ENCODE measurements at regions not wholly inside any gene's neighbourhood (a gene's known extent, or its start where the extent isn't known, plus 50 kb on each side); places are given as distances from the start of the nearest gene placed in this dataset.
A peak's percentile ranks its signal among the peaks of the same experiment; 100 is the strongest.
"Not testable (repeated sequence)": the region's sequence is repeated elsewhere in the genome, so short reads cannot be mapped to it uniquely, and the experiment has no call there.

DNA sequence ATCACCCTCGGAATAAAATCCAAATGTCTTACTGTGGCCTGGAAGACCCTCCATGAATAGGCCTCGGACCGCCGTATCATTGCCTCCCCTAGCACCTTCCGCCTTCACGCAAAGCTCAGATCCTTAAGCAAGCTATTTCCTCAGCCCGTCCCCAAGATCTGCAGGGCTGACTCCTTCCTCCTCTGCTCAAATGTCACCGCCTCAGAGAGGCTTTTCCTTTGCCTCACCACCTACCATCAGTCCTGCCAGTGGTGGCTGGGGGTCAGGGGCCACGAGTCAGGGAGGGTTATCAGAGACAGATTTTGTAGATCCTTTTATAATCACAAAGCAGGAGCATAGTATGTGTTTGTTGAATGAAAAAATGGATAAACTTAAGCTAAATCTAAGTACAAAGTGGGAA, 74.4 kb upstream of the KIF2A start:
- intact Hi-C loops (cut with micrococcal nuclease): no loop called here
- no peak overlapping the region for H3K4me3 Mint-ChIP-seq
- peaks cover 2% of the 10 kb centered on the region for H3K27me3 Mint-ChIP-seq
- H3K4me1 Mint-ChIP-seq (ENCODE audit: low read depth): peaks cover 30% of the 10 kb centered on the region
- H3K27ac Mint-ChIP-seq: no peak overlapping the region
- H3K36me3 Mint-ChIP-seq (ENCODE audit: low read depth): no peaks in the 10 kb centered on the region
- no peaks in the 10 kb centered on the region for H3K9me3 Mint-ChIP-seq

DNA sequence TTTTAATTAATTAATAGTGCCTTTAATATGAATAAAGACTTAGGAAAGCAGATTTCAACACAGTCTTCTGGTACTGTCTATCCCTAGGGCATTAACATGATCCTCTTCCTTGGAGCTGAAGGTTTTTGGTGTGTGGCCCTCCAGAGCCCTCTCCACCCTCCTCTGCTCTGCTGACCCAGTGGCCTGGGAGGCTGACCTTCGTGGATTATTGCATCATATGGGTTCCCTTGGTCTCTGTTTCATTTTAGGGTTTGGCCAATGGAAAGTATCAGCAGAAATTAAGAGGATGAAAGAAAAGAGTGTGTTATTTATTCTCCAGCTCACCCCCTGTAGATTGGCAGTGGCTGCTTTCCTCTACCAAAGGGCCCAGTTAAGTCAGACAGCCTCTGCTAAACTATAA, 73.8 kb upstream of the KIF2A start:
- peaks cover 30% of the 10 kb centered on the region for H3K4me1 Mint-ChIP-seq (ENCODE audit: low read depth)
- H3K27ac Mint-ChIP-seq; H3K9me3 Mint-ChIP-seq; intact Hi-C loops (cut with micrococcal nuclease); H3K4me3 Mint-ChIP-seq; H3K36me3 Mint-ChIP-seq (ENCODE audit: low read depth); H3K27me3 Mint-ChIP-seq: not testable (repeated sequence)

GRCh38 chr5:62233083-62234046, 72.6 kb upstream of the KIF2A start:
- H3K9me3 Mint-ChIP-seq; H3K27me3 Mint-ChIP-seq; H3K36me3 Mint-ChIP-seq (ENCODE audit: low read depth); intact Hi-C loops (cut with micrococcal nuclease); H3K4me3 Mint-ChIP-seq: not testable (repeated sequence)
- Mint-ChIP-seq H3K27ac (peak overlapping the region; percentile 25), H3K4me1 (ENCODE audit: low read depth) (peaks cover 30% of the 10 kb centered on the region)

GRCh38 chr5:62236593-62236992, 69.4 kb upstream of the KIF2A start:
- peaks cover 16% of the 10 kb centered on the region for H3K4me1 Mint-ChIP-seq (ENCODE audit: low read depth)
- intact Hi-C loops (cut with micrococcal nuclease): not testable (repeated sequence)

GRCh38 chr5:62237944-62238343, 68.1 kb upstream of the KIF2A start:
- intact Hi-C loops (cut with micrococcal nuclease); H3K4me1 Mint-ChIP-seq (ENCODE audit: low read depth); H3K27me3 Mint-ChIP-seq; H3K36me3 Mint-ChIP-seq (ENCODE audit: low read depth); H3K9me3 Mint-ChIP-seq; H3K27ac Mint-ChIP-seq; H3K4me3 Mint-ChIP-seq: not testable (repeated sequence)

More at GRCh38 chr5:62236593-62236992, 69.4 kb upstream of the KIF2A start:
- not testable (repeated sequence) for H3K27ac Mint-ChIP-seq; H3K4me3 Mint-ChIP-seq; H3K9me3 Mint-ChIP-seq; H3K36me3 Mint-ChIP-seq (ENCODE audit: low read depth); H3K27me3 Mint-ChIP-seq

GRCh38 chr5:62238584-62238983, 67.4 kb upstream of the KIF2A start:
- H3K27ac Mint-ChIP-seq; H3K36me3 Mint-ChIP-seq (ENCODE audit: low read depth); H3K4me3 Mint-ChIP-seq; H3K9me3 Mint-ChIP-seq; H3K27me3 Mint-ChIP-seq; intact Hi-C loops (cut with micrococcal nuclease); H3K4me1 Mint-ChIP-seq (ENCODE audit: low read depth): not testable (repeated sequence)

DNA sequence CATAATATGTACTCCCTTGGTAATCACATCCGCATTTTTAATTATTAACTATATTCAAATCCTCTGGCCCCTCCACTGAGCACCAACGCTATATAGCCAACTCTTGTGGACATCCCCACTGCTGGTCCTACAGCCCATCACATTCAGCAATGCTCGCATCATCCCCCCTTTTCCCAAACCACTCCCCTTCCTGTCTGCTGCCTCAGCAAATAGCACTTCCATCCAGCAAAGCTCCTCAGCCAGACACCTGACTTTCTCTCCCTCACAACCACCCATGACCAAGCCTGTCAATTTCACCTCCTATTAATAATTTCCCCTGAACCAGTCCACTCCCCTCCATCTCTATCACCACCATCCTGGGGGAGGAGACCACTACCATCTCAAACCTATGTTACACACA, 65.5 kb upstream of the KIF2A start:
- H3K36me3 Mint-ChIP-seq (ENCODE audit: low read depth); intact Hi-C loops (cut with micrococcal nuclease); H3K27me3 Mint-ChIP-seq; H3K27ac Mint-ChIP-seq; H3K9me3 Mint-ChIP-seq; H3K4me3 Mint-ChIP-seq; H3K4me1 Mint-ChIP-seq (ENCODE audit: low read depth): not testable (repeated sequence)

- H3K27ac Mint-ChIP-seq; intact Hi-C loops (cut with micrococcal nuclease); H3K9me3 Mint-ChIP-seq; H3K4me1 Mint-ChIP-seq (ENCODE audit: low read depth); H3K4me3 Mint-ChIP-seq; H3K27me3 Mint-ChIP-seq; H3K36me3 Mint-ChIP-seq (ENCODE audit: low read depth): not testable (repeated sequence)
These were observed 64.0 kb upstream of the KIF2A start for GRCh38 chr5:62242000-62242399.

- H3K27me3 Mint-ChIP-seq; intact Hi-C loops (cut with micrococcal nuclease); H3K4me3 Mint-ChIP-seq; H3K27ac Mint-ChIP-seq; H3K36me3 Mint-ChIP-seq (ENCODE audit: low read depth); H3K9me3 Mint-ChIP-seq; H3K4me1 Mint-ChIP-seq (ENCODE audit: low read depth): not testable (repeated sequence)
These were observed 63.0 kb upstream of the KIF2A start for GRCh38 chr5:62243046-62243445.

DNA sequence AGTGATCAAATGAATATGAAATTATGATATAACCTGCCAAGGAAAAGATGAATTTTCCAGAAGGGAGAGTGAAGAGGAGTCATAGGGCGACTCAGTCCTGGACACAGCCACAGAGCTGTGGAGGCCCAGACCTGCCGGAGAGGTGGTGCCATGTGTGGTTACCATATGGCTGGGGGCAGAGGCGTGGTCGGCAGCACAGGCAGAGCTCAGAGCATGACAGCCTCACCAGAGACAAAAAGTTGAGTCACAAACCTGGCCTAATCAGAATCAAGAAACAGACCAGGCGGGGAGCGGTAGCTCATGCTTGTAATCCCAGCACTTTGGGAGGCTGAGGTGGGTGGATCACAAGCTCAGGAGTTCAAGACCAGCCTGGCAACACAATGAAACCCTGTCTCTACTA, 57.8 kb upstream of the KIF2A start:
- H3K4me3 Mint-ChIP-seq; H3K27ac Mint-ChIP-seq; H3K4me1 Mint-ChIP-seq (ENCODE audit: low read depth); intact Hi-C loops (cut with micrococcal nuclease); H3K36me3 Mint-ChIP-seq (ENCODE audit: low read depth); H3K27me3 Mint-ChIP-seq: not testable (repeated sequence)
- H3K9me3 Mint-ChIP-seq: peaks cover 11% of the 10 kb centered on the region

- H3K4me3 Mint-ChIP-seq; H3K36me3 Mint-ChIP-seq (ENCODE audit: low read depth); H3K27ac Mint-ChIP-seq; H3K4me1 Mint-ChIP-seq (ENCODE audit: low read depth); H3K27me3 Mint-ChIP-seq; intact Hi-C loops (cut with micrococcal nuclease): not testable (repeated sequence)
- H3K9me3 Mint-ChIP-seq: peaks cover 14% of the 10 kb centered on the region
These were observed 55.9 kb upstream of the KIF2A start for GRCh38 chr5:62250085-62250484.

GRCh38 chr5:62250919-62251318, 55.1 kb upstream of the KIF2A start:
- H3K36me3 Mint-ChIP-seq (ENCODE audit: low read depth); H3K4me1 Mint-ChIP-seq (ENCODE audit: low read depth); H3K27me3 Mint-ChIP-seq; H3K4me3 Mint-ChIP-seq; H3K27ac Mint-ChIP-seq; intact Hi-C loops (cut with micrococcal nuclease): not testable (repeated sequence)
- peaks cover 14% of the 10 kb centered on the region for H3K9me3 Mint-ChIP-seq

DNA sequence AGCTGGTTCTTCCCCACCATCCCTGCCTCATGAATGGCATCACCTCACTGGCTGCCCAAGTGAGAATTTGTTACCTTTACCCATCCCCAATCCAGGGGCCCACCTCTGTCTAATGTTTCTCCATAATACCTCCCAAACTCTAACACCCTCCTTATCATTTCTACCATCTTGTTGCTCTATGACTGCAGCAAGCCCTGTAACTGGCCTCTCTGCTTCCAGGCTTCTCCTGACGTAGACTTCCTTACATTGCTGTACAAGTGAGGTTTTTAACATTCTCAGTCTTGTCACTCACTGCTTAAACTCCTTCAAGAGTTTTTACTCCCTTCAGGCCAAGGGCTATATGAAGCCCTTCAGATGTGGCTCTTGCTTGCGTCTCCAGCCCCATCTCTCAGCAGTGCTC, 53.5 kb upstream of the KIF2A start:
- H3K27me3 Mint-ChIP-seq; H3K4me1 Mint-ChIP-seq (ENCODE audit: low read depth); intact Hi-C loops (cut with micrococcal nuclease); H3K36me3 Mint-ChIP-seq (ENCODE audit: low read depth); H3K4me3 Mint-ChIP-seq; H3K27ac Mint-ChIP-seq: not testable (repeated sequence)
- peaks cover 14% of the 10 kb centered on the region for H3K9me3 Mint-ChIP-seq

- peaks cover 14% of the 10 kb centered on the region for H3K9me3 Mint-ChIP-seq
- H3K4me3 Mint-ChIP-seq; H3K4me1 Mint-ChIP-seq (ENCODE audit: low read depth); intact Hi-C loops (cut with micrococcal nuclease); H3K36me3 Mint-ChIP-seq (ENCODE audit: low read depth); H3K27me3 Mint-ChIP-seq; H3K27ac Mint-ChIP-seq: not testable (repeated sequence)
These were observed 50.5 kb upstream of the KIF2A start for GRCh38 chr5:62255551-62255950.

Data from dendritic cell treated with granulocyte-macrophage colony-stimulating factor and Interleukin-4, amounts not matched to agents 40 ng/mL and 50 ng/mL, for 4 days (primary cell).